ENCODE measurements at regions not wholly inside any gene's neighbourhood (a gene's known extent, or its start where the extent isn't known, plus 50 kb on each side); places are given as distances from the start of the nearest gene placed in this dataset.
"Not testable (repeated sequence)": the region's sequence is repeated elsewhere in the genome, so short reads cannot be mapped to it uniquely, and the experiment has no call there.

DNA sequence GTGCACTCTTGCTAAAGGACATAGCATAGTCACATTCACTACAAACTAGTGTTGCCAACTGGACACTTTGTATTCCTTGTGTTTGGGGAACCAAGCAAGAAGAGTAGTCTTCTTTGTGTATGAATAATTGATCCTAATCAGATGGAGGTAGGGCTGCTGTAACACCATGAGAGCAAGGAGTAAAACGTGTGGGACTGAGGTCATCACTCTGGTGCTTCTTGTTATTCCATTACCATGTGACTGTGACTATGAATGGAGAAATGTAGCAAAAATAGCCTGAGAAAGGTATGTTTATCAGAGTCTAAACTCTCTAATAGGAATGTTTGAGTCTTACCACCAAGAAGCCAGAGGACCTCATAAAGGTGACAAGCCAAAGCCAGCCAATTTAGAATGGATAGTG, 966.9 kb downstream of the TAF11L14 start:
- Histone ChIP-seq H3K9ac (ENCODE audit: low read length) (no peak overlapping the region), H3K4me3 (ENCODE audit: low read depth in 1 of 2, low read length in 2 of 2) (no peak overlapping the region), H3K4me1 (ENCODE audit: insufficient read depth, low read length) (no peaks in the 10 kb centered on the region), H3K9me3 (ENCODE audit: low read length) (no peaks in the 10 kb centered on the region), H3K27me3 (ENCODE audit: control insufficient read depth in 1 of 2, insufficient read depth in 2 of 2, low read length in 2 of 2) (no peaks in the 10 kb centered on the region), H3K27ac (ENCODE audit: low read depth, low read length) (no peak overlapping the region), H3K36me3 (ENCODE audit: insufficient read depth, low read length) (no peaks in the 10 kb centered on the region)

DNA sequence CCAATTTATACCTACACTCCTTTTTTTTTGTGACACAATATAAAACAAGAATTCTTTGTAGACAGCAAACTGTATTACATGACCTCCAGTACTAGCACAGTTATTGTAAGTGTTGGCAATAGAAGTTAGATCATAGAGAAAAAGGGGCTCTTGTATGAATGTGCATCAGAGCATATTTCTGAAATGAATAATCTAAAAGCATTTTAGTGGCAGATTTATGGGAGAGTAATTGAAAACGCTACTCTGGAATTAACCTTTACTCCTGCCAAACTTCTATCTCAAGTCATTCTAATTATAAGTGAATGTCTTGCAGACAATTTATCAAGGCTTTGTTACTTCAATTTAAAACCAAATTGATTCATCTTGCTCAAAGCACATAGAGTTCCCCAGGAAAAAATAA, 968.1 kb downstream of the TAF11L14 start:
- H3K4me3 ChIP-seq (ENCODE audit: low read depth in 1 of 2, low read length in 2 of 2), result no peak overlapping the region
- no peaks in the 10 kb centered on the region for H3K27me3 ChIP-seq (ENCODE audit: control insufficient read depth in 1 of 2, insufficient read depth in 2 of 2, low read length in 2 of 2)
- no peak overlapping the region for H3K27ac ChIP-seq (ENCODE audit: low read depth, low read length)
- no peaks in the 10 kb centered on the region for H3K9me3 ChIP-seq (ENCODE audit: low read length)
- no peaks in the 10 kb centered on the region for H3K36me3 ChIP-seq (ENCODE audit: insufficient read depth, low read length)
- H3K4me1 ChIP-seq (ENCODE audit: insufficient read depth, low read length), result no peaks in the 10 kb centered on the region
- H3K9ac ChIP-seq (ENCODE audit: low read length), result no peak overlapping the region

DNA sequence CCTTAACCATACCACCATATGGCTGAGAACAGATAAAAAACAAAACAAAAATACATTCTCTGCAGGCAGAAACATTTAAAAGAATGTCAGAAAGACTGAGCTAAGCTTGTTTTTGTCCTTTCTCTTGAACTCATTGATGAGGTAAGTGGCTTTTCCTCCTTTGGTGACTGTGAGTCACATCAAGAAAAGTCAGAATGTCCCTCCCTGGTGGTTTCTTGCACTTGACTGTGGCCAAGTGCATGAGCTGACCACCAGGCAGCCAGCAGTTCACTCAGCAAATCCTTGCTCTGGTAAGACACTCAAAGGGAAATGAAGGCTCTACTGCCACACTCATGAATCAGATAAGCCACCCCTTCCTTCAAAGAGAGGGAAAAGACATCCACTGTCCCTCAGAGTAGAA, 970.9 kb downstream of the TAF11L14 start:
- H3K4me1 ChIP-seq (ENCODE audit: insufficient read depth, low read length), result no peaks in the 10 kb centered on the region
- no peak overlapping the region for H3K4me3 ChIP-seq (ENCODE audit: low read depth in 1 of 2, low read length in 2 of 2)
- H3K27ac ChIP-seq (ENCODE audit: low read depth, low read length), result no peak overlapping the region
- no peaks in the 10 kb centered on the region for H3K9me3 ChIP-seq (ENCODE audit: low read length)
- H3K27me3 ChIP-seq (ENCODE audit: control insufficient read depth in 1 of 2, insufficient read depth in 2 of 2, low read length in 2 of 2), result no peaks in the 10 kb centered on the region
- no peaks in the 10 kb centered on the region for H3K36me3 ChIP-seq (ENCODE audit: insufficient read depth, low read length)
- H3K9ac ChIP-seq (ENCODE audit: low read length), result no peak overlapping the region

DNA sequence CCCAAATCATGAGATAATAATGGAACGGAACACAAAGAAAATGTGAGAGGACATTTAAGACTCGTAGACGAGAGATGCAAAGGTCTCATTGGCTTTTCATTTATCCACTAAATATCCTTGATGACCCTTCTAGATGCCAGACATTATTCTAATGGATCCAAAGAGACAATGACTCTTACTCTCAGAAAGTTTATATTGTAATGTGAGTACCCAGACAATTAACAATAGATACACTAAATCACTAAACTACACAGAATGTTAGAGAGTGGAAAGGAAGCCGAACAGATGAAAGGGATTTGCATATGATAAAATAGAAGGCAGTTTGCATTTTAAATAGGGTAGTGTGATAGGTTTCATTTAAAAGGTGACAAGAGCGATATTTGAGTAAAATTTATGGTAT, 973.3 kb downstream of the TAF11L14 start:
- Histone ChIP-seq H3K36me3 (ENCODE audit: insufficient read depth, low read length) (no peaks in the 10 kb centered on the region), H3K9me3 (ENCODE audit: low read length) (no peaks in the 10 kb centered on the region), H3K4me1 (ENCODE audit: insufficient read depth, low read length) (no peaks in the 10 kb centered on the region), H3K27me3 (ENCODE audit: control insufficient read depth in 1 of 2, insufficient read depth in 2 of 2, low read length in 2 of 2) (no peaks in the 10 kb centered on the region), H3K4me3 (ENCODE audit: low read depth in 1 of 2, low read length in 2 of 2) (no peak overlapping the region), H3K27ac (ENCODE audit: low read depth, low read length) (no peak overlapping the region), H3K9ac (ENCODE audit: low read length) (no peak overlapping the region)

DNA sequence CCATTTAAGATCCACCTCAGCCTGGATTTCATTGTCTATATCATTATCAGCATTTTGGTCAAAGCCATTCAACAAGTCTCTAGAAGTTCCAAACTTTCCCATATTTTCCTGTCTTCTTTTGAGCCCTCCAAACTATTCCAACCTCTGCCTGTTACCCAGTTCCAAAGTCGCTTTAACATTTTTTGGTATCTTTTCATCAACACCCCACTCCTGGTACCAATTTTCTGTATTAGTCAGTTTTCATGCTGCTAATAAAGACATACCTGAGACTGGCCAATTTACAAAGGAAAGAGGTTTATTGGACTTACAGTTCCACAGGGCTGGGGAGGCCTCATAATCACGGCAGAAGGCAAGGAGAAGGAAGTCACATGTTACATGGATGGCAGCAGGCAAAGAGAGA, 982.9 kb downstream of the TAF11L14 start:
- not testable (repeated sequence) for H3K4me3 ChIP-seq (ENCODE audit: low read depth in 1 of 2, low read length in 2 of 2); H3K4me1 ChIP-seq (ENCODE audit: insufficient read depth, low read length); H3K36me3 ChIP-seq (ENCODE audit: insufficient read depth, low read length)

DNA sequence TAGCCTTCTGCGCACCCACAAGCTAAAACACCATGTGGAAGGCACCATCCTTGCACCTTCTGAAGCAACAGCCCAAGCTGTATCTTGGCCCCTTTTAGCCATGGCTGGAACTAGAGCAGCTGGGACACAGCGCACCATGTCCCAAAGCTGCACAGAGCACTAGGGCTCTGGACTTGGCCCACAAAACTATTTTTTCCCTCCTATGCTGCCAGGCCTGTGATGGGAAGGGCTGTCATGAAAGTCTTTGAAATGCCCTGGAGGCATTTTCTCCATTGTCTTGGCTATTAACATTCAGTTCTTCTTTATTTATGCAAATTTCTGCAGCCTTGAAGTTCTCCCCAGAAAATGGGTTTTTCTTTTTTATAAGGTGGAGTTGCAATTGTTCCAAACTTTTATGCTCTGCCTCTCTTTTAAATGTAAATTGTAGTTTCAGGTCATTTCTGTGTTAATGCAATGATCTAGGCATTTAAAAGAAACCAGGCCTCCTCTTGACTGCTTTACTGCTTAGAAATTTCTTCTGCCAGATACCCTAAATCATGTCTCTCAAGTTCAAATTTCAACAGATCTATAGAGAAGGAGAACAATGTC, 996.3 kb downstream of the TAF11L14 start:
- H3K9me3 ChIP-seq (ENCODE audit: low read length), result no peaks in the 10 kb centered on the region
- H3K9ac ChIP-seq (ENCODE audit: low read length), result no peak overlapping the region
- H3K36me3 ChIP-seq (ENCODE audit: insufficient read depth, low read length), result no peaks in the 10 kb centered on the region
- H3K4me1 ChIP-seq (ENCODE audit: insufficient read depth, low read length), result no peaks in the 10 kb centered on the region
- H3K27ac ChIP-seq (ENCODE audit: low read depth, low read length), result no peak overlapping the region
- H3K27me3 ChIP-seq (ENCODE audit: control insufficient read depth in 1 of 2, insufficient read depth in 2 of 2, low read length in 2 of 2), result no peaks in the 10 kb centered on the region
- no peak overlapping the region for H3K4me3 ChIP-seq (ENCODE audit: low read depth in 1 of 2, low read length in 2 of 2)

More for the DNA sequence above, 982.9 kb downstream of the TAF11L14 start:
- not testable (repeated sequence) for H3K9ac ChIP-seq (ENCODE audit: low read length); H3K9me3 ChIP-seq (ENCODE audit: low read length); H3K27me3 ChIP-seq (ENCODE audit: control insufficient read depth in 1 of 2, insufficient read depth in 2 of 2, low read length in 2 of 2); H3K27ac ChIP-seq (ENCODE audit: low read depth, low read length)

DNA sequence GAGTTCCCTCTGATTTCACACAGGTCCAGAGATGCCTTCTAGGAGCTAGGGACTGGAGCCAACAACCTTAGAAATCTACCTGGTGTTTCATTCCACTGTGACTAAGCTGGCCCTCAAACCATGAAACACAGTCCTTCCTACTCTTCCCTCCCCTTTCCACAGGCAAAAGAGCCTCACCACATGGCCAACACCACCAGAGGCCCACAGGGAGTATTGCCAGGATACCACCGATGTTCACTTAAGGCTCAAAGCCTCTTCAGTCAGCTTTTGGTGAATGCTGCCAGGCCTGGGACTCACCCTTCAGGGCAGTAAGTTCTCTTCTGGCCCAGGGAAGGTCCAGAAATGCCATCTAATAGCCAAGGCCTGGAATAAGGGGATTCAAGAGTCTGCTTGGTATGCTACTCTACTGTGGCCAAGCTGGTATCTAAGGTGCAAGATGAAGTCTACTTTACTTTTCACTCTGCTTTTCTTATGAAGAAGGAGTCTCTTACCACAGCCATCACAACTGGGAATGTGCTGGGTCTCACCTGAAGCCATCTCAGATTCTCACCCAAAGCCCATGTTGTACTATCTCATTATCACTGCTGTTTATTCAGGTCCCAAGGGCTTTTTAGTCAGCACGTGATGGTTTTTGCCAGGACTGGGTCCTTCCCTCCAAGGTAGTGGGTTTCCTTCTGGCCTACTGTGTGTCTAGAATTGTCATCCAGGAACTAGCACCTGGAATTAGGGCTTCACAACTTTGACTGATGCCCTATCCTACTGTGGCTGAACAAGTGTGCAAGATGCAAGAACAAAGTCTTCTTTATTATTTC, 1018.4 kb downstream of the TAF11L14 start:
- no peaks in the 10 kb centered on the region for H3K27me3 ChIP-seq (ENCODE audit: control insufficient read depth in 1 of 2, insufficient read depth in 2 of 2, low read length in 2 of 2)
- H3K27ac ChIP-seq (ENCODE audit: low read depth, low read length), result no peak overlapping the region
- H3K4me3 ChIP-seq (ENCODE audit: low read depth in 1 of 2, low read length in 2 of 2), result no peak overlapping the region
- H3K36me3 ChIP-seq (ENCODE audit: insufficient read depth, low read length), result no peaks in the 10 kb centered on the region
- H3K9ac ChIP-seq (ENCODE audit: low read length), result no peak overlapping the region
- H3K4me1 ChIP-seq (ENCODE audit: insufficient read depth, low read length), result no peaks in the 10 kb centered on the region
- no peaks in the 10 kb centered on the region for H3K9me3 ChIP-seq (ENCODE audit: low read length)

DNA sequence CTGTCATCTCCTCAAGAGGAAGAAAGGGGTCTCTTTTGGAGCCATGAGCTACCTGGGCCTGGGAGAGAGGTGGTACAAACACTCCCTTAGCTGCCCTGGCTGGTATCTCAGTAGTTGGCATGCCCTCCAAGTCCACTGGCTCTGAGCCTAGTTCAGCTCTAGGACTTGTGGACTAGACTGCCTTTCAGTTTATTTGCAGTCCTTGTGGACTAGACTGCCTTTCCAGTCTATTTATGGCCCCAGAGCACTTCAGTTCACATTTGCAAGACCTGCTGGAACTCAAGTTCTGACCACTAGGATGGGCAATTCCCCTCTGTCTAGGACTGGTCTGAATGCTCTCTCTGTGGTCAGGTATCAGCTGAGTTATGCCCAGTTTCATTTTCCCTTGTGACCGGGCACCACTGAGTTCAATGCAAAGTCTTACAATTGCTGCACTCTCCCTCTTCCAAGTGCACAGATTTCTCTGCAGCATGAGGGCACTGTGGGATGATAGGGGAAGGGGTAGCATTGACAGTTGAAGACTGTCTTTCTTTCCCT, 1019.0 kb downstream of the TAF11L14 start:
- Histone ChIP-seq H3K4me3 (ENCODE audit: low read depth in 1 of 2, low read length in 2 of 2) (no peak overlapping the region), H3K27me3 (ENCODE audit: control insufficient read depth in 1 of 2, insufficient read depth in 2 of 2, low read length in 2 of 2) (no peaks in the 10 kb centered on the region), H3K36me3 (ENCODE audit: insufficient read depth, low read length) (no peaks in the 10 kb centered on the region), H3K9me3 (ENCODE audit: low read length) (no peaks in the 10 kb centered on the region), H3K9ac (ENCODE audit: low read length) (no peak overlapping the region), H3K27ac (ENCODE audit: low read depth, low read length) (no peak overlapping the region), H3K4me1 (ENCODE audit: insufficient read depth, low read length) (no peaks in the 10 kb centered on the region)

DNA sequence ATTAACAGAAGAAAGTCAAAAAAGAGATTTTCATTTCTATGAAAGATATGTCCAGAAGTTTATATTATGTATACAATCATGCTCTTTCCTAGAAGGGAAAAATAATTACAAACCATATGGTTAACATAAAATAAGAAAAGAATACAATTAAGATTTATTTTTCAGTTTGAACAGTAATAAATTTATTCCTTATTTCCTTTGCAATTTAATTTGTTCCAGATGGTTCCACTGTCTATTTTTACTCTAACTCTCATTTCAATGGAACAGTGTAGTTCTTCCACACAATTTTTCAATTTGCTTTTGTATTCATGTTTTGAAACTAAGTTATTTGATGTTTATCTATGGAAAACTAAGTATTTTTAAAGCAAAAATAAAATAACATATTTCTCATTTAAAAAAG, 1026.3 kb downstream of the TAF11L14 start:
- Histone ChIP-seq H3K4me1 (ENCODE audit: insufficient read depth, low read length) (no peaks in the 10 kb centered on the region), H3K27me3 (ENCODE audit: control insufficient read depth in 1 of 2, insufficient read depth in 2 of 2, low read length in 2 of 2) (no peaks in the 10 kb centered on the region), H3K36me3 (ENCODE audit: insufficient read depth, low read length) (no peaks in the 10 kb centered on the region), H3K4me3 (ENCODE audit: low read depth in 1 of 2, low read length in 2 of 2) (no peak overlapping the region), H3K9ac (ENCODE audit: low read length) (no peak overlapping the region), H3K9me3 (ENCODE audit: low read length) (no peaks in the 10 kb centered on the region), H3K27ac (ENCODE audit: low read depth, low read length) (no peak overlapping the region)

DNA sequence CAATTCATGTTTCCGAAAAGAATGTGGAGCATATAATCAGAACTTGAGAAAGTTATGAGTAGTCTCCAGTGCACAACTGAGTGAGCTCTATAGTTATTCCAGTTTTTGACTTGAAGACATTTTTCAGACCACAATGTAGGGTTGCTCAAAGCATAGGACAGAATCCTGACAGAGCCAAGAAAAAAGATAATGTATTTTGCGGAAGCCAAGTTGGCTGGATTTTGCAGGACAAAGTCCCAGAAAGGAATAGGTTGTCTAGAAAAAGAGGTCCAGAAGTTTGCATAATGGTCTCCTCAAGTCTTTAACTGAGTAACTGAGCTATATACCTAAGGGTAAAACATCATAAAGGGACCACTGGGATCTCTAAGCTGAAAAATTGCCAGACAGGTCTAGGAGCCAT, 1028.0 kb downstream of the TAF11L14 start:
- Histone ChIP-seq H3K4me1 (ENCODE audit: insufficient read depth, low read length) (no peaks in the 10 kb centered on the region), H3K4me3 (ENCODE audit: low read depth in 1 of 2, low read length in 2 of 2) (no peak overlapping the region), H3K9ac (ENCODE audit: low read length) (no peak overlapping the region), H3K9me3 (ENCODE audit: low read length) (no peaks in the 10 kb centered on the region), H3K36me3 (ENCODE audit: insufficient read depth, low read length) (no peaks in the 10 kb centered on the region), H3K27ac (ENCODE audit: low read depth, low read length) (no peak overlapping the region), H3K27me3 (ENCODE audit: control insufficient read depth in 1 of 2, insufficient read depth in 2 of 2, low read length in 2 of 2) (no peaks in the 10 kb centered on the region)

DNA sequence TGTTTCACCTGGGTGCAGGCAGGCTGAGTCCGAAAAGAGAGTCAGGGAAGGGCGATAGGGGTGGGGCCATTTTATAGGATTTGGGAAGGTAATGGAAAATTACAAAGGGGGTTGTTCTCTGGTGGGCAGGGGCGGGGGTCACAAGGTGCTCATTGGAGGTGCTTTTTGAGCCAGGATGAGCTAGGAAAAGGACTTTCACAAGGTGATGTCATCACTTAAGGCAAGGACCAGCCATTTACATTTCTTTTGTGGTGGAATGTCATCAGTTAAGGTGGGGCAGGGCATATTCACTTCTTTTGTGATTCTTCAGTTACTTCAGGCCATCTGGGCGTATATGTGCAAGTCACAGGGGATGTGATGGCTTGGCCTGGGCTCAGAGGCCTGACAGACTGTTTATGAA, 1040.0 kb downstream of the TAF11L14 start:
- not testable (repeated sequence) for H3K27ac ChIP-seq (ENCODE audit: low read depth, low read length); H3K36me3 ChIP-seq (ENCODE audit: insufficient read depth, low read length); H3K4me1 ChIP-seq (ENCODE audit: insufficient read depth, low read length); H3K9ac ChIP-seq (ENCODE audit: low read length); H3K9me3 ChIP-seq (ENCODE audit: low read length); H3K4me3 ChIP-seq (ENCODE audit: low read depth in 1 of 2, low read length in 2 of 2); H3K27me3 ChIP-seq (ENCODE audit: control insufficient read depth in 1 of 2, insufficient read depth in 2 of 2, low read length in 2 of 2)

DNA sequence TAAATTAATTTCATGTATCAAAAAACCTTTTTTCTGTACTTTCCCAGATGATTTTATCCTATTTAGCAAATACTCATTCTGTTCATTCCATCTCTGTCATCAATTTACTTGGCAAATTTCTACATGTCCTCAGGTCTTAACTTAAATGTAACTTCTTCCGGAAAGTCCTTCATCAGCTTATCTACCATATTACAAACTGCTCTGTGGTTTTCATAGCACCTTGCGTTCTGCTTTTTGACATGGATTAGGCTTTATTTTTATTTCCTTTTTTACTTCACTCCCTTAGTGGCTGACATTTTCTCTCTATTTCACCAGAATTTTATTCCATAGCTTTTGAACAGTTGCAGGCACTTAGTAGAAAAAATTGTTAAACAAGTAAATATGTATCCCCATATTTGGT, 1040.8 kb downstream of the TAF11L14 start:
- H3K4me3 ChIP-seq (ENCODE audit: low read depth in 1 of 2, low read length in 2 of 2), result no peak overlapping the region

More for the DNA sequence above, 1040.8 kb downstream of the TAF11L14 start:
- Histone ChIP-seq H3K27ac (ENCODE audit: low read depth, low read length) (no peak overlapping the region), H3K27me3 (ENCODE audit: control insufficient read depth in 1 of 2, insufficient read depth in 2 of 2, low read length in 2 of 2) (no peaks in the 10 kb centered on the region), H3K36me3 (ENCODE audit: insufficient read depth, low read length) (no peaks in the 10 kb centered on the region), H3K9me3 (ENCODE audit: low read length) (no peaks in the 10 kb centered on the region), H3K9ac (ENCODE audit: low read length) (no peak overlapping the region), H3K4me1 (ENCODE audit: insufficient read depth, low read length) (no peaks in the 10 kb centered on the region)

All from muscle layer of colon (tissue), 2 donors.